Mesodermal cell (in vitro differentiated cells): ENCODE measurements at regions not wholly inside any gene's neighbourhood (a gene's known extent, or its start where the extent isn't known, plus 50 kb on each side); places are given as distances from the start of the nearest gene placed in this dataset.

ENCODE experiments used
- H3K27ac ChIP-seq: 2 replicates; pipeline ENCODE4 v1.7.0; 2013; ENCODE audit warnings: mild to moderate bottlenecking, low read depth, low read length, moderate library complexity; ENCODE audit not compliant: severe bottlenecking
- H3K36me3 ChIP-seq: 2 replicates; pipeline ENCODE4 v1.7.1; 2013; ENCODE audit warnings: mild to moderate bottlenecking, low read length, moderate library complexity; ENCODE audit not compliant: control insufficient read depth, insufficient read depth
- H3K4me1 ChIP-seq: one replicate; pipeline ENCODE4 v1.7.1; 2013; ENCODE audit warnings: mild to moderate bottlenecking, low read length; ENCODE audit not compliant: insufficient read depth, control insufficient read depth, poor library complexity, severe bottlenecking
- H3K4me3 ChIP-seq: 2 replicates; pipeline ENCODE4 v1.7.0; 2013; ENCODE audit warnings: low read length, control low read depth, mild to moderate bottlenecking; ENCODE audit not compliant: insufficient read depth, poor library complexity, severe bottlenecking; ENCODE audit errors: extremely low read depth
- H3K9me3 ChIP-seq: 2 replicates; pipeline ENCODE4 v1.7.1; 2013; ENCODE audit warnings: mild to moderate bottlenecking, low read length, moderate library complexity; ENCODE audit not compliant: control insufficient read depth
- WGBS, 2 experiments: methylation state at CpG; one replicate each; pipeline ENCODE4 v1.1.5; 2013; ENCODE audit warnings: missing lambda C conversion rate in 2 of 2; ENCODE audit not compliant: insufficient coverage in 2 of 2; 5-methylcytosine and 5-hydroxymethylcytosine counted together

GRCh38 chr20:36824142-36824940 is 50.8 kb upstream of the DSN1 start:
- H3K36me3 ChIP-seq = peaks cover 72% of the 10 kb centered on the region
- no peak overlapping the region for H3K4me3 ChIP-seq
- H3K4me1 ChIP-seq = peaks cover 4% of the 10 kb centered on the region
- H3K27ac ChIP-seq = no peak overlapping the region
- 85 to 92% methylated on average over 5 to 6 of the region's 8 CpGs for WGBS, 2 experiments
- H3K9me3 ChIP-seq = no peaks in the 10 kb centered on the region

- H3K36me3 ChIP-seq = peaks cover 73% of the 10 kb centered on the region
- WGBS, 2 experiments = 81 to 83% methylated on average over 10 to 14 of the region's 17 CpGs
- H3K4me3 ChIP-seq = no peak overlapping the region
- H3K4me1 ChIP-seq = peaks cover 4% of the 10 kb centered on the region
- H3K9me3 ChIP-seq = no peaks in the 10 kb centered on the region
- no peak overlapping the region for H3K27ac ChIP-seq
Observed at GRCh38 chr20:36825385-36826104, 50.4 kb upstream of the TLDC2 start.
